AG09309 (cell line): ENCODE measurements at regions not wholly inside any gene's neighbourhood (a gene's known extent, or its start where the extent isn't known, plus 50 kb on each side); places are given as distances from the start of the nearest gene placed in this dataset.

Source experiments
- DNase-seq: peaks from one replicate; pipeline ENCODE4 v3.0.0-alpha.2; 2010; ENCODE audit warnings: low read depth
- H3K4me3 ChIP-seq: 2 replicates; pipeline ENCODE4 v1.5.1; 2011; ENCODE audit warnings: mild to moderate bottlenecking, low read depth, low read length, moderate library complexity; ENCODE audit not compliant: control insufficient read depth
- TF ChIP-seq, protein P1 (sequence below): IDR thresholded peaks from 2 replicates; pipeline ENCODE4 v1.5.1; 2011; ENCODE audit warnings: mild to moderate bottlenecking, low read depth, low read length, inconsistent platforms; ENCODE audit not compliant: insufficient read depth, control insufficient read depth; ENCODE audit errors: missing control alignments

DNA sequence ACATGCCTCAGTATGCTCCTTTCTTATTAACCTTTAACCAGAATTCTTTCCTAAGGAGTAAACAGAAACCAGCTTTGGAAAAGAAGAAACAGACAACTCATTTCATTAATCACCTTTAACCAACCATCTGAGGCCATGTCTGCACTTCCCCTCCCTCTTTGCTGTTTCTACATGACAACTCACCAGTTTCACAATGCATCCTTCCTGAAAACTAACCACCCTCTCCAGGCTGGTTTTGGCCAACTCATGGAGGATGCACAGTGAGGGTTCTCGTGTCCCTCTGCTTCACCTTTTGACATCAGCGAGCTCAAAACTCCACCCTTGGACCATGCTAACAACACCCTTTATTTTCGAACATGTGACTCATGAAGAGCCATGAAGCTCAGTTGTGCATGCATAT, 244.1 kb downstream of the ELAVL2 start:
- no peak for DNase-seq
- no peak overlapping the region for H3K4me3 ChIP-seq
- TF ChIP-seq, protein P1, sequence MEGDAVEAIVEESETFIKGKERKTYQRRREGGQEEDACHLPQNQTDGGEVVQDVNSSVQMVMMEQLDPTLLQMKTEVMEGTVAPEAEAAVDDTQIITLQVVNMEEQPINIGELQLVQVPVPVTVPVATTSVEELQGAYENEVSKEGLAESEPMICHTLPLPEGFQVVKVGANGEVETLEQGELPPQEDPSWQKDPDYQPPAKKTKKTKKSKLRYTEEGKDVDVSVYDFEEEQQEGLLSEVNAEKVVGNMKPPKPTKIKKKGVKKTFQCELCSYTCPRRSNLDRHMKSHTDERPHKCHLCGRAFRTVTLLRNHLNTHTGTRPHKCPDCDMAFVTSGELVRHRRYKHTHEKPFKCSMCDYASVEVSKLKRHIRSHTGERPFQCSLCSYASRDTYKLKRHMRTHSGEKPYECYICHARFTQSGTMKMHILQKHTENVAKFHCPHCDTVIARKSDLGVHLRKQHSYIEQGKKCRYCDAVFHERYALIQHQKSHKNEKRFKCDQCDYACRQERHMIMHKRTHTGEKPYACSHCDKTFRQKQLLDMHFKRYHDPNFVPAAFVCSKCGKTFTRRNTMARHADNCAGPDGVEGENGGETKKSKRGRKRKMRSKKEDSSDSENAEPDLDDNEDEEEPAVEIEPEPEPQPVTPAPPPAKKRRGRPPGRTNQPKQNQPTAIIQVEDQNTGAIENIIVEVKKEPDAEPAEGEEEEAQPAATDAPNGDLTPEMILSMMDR, result no peak

DNA sequence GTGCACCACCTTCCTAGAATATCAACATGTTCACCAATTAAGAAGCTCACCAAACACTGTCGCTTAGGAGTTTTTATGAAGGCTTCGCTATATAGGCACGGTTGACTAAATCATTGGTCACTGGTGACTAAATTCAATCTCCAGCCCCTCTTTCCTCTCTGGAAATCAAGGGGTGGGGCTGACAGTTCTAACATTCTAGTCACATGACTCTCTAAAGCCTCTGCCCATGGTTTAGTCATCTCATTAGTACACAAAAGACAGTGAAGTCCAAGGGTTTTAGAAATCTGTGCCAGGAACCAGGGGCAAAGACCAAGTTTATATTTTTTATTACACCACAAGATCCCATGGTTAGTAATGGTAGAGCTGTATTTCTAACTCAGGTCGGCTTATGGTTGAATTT, 243.2 kb downstream of the ELAVL2 start:
- TF ChIP-seq, protein P1, result no peak
- no peak overlapping the region for H3K4me3 ChIP-seq
- no peak for DNase-seq

DNA sequence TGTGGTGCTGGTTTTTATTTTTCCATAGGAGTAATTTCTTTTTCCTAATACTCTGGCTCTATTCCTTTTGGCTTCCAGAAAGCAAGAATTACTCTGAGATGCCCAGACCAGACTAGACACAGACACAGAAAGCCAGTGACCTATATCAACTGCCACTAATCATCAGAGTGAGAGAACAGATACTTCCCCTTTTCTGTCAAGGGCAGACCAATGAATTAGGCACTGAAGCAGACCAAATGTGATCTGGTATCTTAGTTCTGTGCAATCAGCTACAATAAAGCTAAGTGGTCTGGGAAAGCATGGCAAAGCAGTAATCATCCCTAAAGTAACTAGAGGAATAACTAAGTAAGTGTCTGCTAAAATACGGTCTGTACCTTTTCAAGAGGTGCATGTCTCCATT, 239.1 kb downstream of the ELAVL2 start:
- TF ChIP-seq, protein P1, result no peak
- DNase-seq, result no peak
- H3K4me3 ChIP-seq, result no peak overlapping the region

DNA sequence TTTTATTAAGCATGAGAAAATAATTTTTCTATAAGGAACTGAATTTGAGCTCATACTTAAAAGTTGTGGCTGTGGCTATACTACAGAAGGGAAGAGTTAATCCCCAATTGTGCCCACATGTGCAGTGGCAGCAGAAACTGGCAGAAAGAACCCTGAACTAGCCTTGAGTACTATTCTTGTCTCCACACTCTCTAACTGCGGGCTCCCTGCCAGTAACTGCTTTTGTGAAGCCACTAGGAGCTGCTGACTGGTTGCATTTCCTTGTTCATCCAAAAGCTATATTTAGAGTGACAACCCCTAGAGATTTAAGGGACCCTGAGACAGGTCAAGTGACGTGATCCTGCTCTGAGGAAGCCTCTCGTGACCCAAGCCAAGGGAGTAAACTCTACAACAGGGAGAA, 238.6 kb downstream of the ELAVL2 start:
- DNase-seq, result no peak
- TF ChIP-seq, protein P1, result no peak
- no peak overlapping the region for H3K4me3 ChIP-seq

DNA sequence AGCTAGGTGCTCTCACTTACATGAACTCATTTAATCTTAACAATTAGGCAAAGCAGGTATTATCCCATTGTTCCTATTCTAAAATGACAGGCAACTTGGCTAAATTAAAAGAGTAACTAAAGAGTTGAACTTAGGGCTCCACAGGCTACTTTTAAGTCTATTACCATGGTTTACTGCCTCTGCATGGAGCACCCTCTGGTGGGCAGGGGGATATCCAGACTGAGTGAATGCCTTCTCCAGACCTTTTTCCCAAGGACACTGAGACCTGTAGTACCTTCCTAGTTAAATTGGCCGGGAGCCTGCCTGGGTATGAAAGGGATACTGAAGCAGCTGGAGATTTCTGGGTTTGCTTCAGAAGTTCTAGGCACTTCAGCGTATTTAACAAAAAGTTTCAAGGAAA, 238.1 kb downstream of the ELAVL2 start:
- TF ChIP-seq, protein P1, result no peak
- no peak for DNase-seq
- no peak overlapping the region for H3K4me3 ChIP-seq

DNA sequence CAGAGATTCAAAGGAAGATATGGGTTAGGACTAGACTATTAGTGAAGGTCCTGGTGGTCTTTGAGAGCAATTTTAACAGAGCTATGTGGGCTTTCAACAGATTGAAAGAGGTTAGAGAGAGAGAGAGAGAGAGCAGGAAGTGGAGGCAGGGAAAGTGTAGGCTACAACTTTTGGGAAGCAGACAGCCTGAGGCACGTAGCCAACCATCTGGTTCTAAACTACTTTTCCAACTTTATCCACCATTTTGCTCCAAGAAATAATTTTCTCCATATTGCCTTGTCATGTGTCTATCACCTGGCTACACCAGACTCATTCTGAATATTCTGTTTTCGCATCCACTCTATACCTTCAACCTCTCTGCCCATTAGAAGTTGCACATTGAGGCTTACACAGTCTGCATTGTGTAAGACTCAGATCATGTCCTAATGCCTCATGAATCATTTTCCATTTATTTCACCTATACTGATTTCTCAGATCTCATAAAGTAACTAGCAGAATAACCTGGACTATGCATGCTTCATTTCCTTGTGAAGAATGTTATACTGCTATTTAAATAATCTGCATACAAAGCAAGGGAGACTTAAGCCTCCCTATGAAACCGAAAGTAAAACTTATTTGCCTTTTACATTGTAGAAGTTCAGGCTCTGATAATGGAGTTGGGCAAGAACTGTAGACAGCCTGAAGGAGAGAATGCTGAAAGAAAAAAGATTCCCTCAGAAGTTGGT, 235.6 kb downstream of the ELAVL2 start:
- no peak overlapping the region for H3K4me3 ChIP-seq
- no peak for DNase-seq
- TF ChIP-seq, protein P1, result no peak

DNA sequence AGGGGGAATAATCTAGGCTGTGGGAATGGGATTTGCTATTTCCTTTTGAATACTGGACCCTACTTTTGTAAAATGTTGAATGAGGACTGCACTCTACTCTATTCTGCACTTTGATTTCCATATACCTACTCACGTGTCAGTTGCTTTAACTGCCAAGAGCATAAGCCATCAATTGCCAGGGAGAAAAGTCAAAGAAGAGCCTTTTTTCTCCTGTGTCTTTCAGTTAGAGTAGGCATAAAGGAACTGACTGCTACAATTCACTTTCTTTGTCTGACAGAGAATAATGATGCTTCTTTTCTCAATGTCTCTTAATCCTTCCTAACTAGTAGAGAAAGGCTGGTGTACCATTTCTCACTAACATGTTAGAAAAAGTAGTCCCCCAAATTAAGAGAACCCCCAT, 231.6 kb downstream of the ELAVL2 start:
- H3K4me3 ChIP-seq, result no peak overlapping the region
- DNase-seq, result no peak
- TF ChIP-seq, protein P1, result no peak
